ENCODE measurements at regions not wholly inside any gene's neighbourhood (a gene's known extent, or its start where the extent isn't known, plus 50 kb on each side); places are given as distances from the start of the nearest gene placed in this dataset.

GRCh38 chr6:53428886-53429285, 80.1 kb upstream of the ELOVL5 start:
- H4K91ac ChIP-seq (replicated peaks; ENCODE audit: insufficient read length, low read length), result no peak overlapping the region
- H3K23ac ChIP-seq (ENCODE audit: insufficient read length), result no peak overlapping the region
- H3K4ac ChIP-seq (replicated peaks; ENCODE audit: insufficient read length, low read depth, low read length), result no peak overlapping the region
- H3K4me3 ChIP-seq (ENCODE audit: extremely low read depth in 1 of 4, insufficient read depth in 2 of 4, low read depth in 3 of 4, low read length in 4 of 4), result no peak overlapping the region
- ChIA-PET POLR2A (ENCODE audit: partially characterized antibody) (no interaction called here), CTCF (ENCODE audit: partially characterized antibody) (interaction anchor here (0.6 to 2.2 kb wide), 8 partner anchors 8 to 398 kb away, joined by 3 to 8 read pairs (median 4); no protein-coding TSS in a partner anchor)
- no peak overlapping the region for H3K18ac ChIP-seq (ENCODE audit: extremely low read depth, low read length)
- H2BK15ac ChIP-seq (ENCODE audit: low read length), result no peak overlapping the region
- no peak overlapping the region for H3K9ac ChIP-seq (replicated peaks in 1 of 4; ENCODE audit: extremely low read depth in 1 of 4, low read depth in 3 of 4, low read length in 3 of 4)
- H3K4me1 ChIP-seq (replicated peaks in 1 of 4; ENCODE audit: control insufficient read depth in 3 of 4, insufficient read depth in 4 of 4, low read length in 3 of 4), result no peaks in the 10 kb centered on the region
- no peak for DNase-seq (ENCODE audit: low read depth in 1 of 2, low spot score in 2 of 2)
- no peak overlapping the region for H2BK120ac ChIP-seq (replicated peaks; ENCODE audit: low read depth, low read length)
- no peaks in the 10 kb centered on the region for H4K20me1 ChIP-seq (replicated peaks in 1 of 2; ENCODE audit: control insufficient read depth in 1 of 2, insufficient read depth in 2 of 2, low read length in 2 of 2)
- H3K79me2 ChIP-seq (ENCODE audit: control insufficient read depth in 1 of 2, insufficient read depth in 2 of 2, low read length in 2 of 2), result no peaks in the 10 kb centered on the region
- no peak overlapping the region for H2BK20ac ChIP-seq (ENCODE audit: low read length)
- TF ChIP-seq EP300 (IDR thresholded peaks at IDR 0.05; ENCODE audit: borderline replicate concordance in 1 of 2, low read depth in 2 of 2, low read length in 2 of 2) (no peak), SIN3A (conservative IDR thresholded peaks at IDR 0.05 in 1 of 2, IDR thresholded peaks at IDR 0.05 in 1 of 2; ENCODE audit: low read depth in 1 of 2, low read length in 2 of 2) (no peak), NANOG (IDR thresholded peaks at IDR 0.05; ENCODE audit: insufficient read depth, low read depth, low read length, poor library complexity, severe bottlenecking) (no peak), BRCA1 (IDR thresholded peaks at IDR 0.05; ENCODE audit: low read depth, low read length) (no peak), USF2 (IDR thresholded peaks at IDR 0.05; ENCODE audit: low read length) (no peak), MAFK (IDR thresholded peaks at IDR 0.05; ENCODE audit: low read depth, low read length) (no peak), POLR2A (IDR thresholded peaks at IDR 0.05; ENCODE audit: control extremely low read depth in 1 of 2, low read depth in 2 of 2, low read length in 2 of 2) (no peak)
- no peaks in the 10 kb centered on the region for H3K9me3 ChIP-seq (ENCODE audit: insufficient read depth in 2 of 2, low read depth in 1 of 2, low read length in 1 of 2)
- no peak overlapping the region for H2AK5ac ChIP-seq (ENCODE audit: low read depth, low read length)
- no peak overlapping the region for H3K14ac ChIP-seq (ENCODE audit: insufficient read length)
- no peaks in the 10 kb centered on the region for H3K23me2 ChIP-seq (ENCODE audit: low read depth, low read length)
- 80% methylated on average over 1 of the region's 1 CpG; no CpG with 5 or more reads in 1 of the 2 experiments for WGBS, 2 experiments (ENCODE audit: extremely low coverage in 1 of 2, insufficient coverage in 1 of 2, insufficient read length in 1 of 2, insufficient replicate concordance in 2 of 2, low coverage in 1 of 2, low lambda C conversion rate in 2 of 2, missing lambda C conversion rate in 1 of 2)
- no peak overlapping the region for H3K56ac ChIP-seq (replicated peaks; ENCODE audit: insufficient read length, low read depth, low read length)
- H3K4me2 ChIP-seq (ENCODE audit: insufficient read depth in 1 of 2, low read depth in 2 of 2, low read length in 2 of 2), result no peak overlapping the region
- no peak overlapping the region for H2BK5ac ChIP-seq (ENCODE audit: low read depth, low read length)
- H2BK12ac ChIP-seq (ENCODE audit: low read depth, low read length), result no peak overlapping the region
- no peak overlapping the region for H3K27ac ChIP-seq (ENCODE audit: low read depth, low read length)
- H2AFZ ChIP-seq (ENCODE audit: low read length), result no peak overlapping the region
- H4K8ac ChIP-seq (ENCODE audit: extremely low read depth, insufficient read depth, low read length), result no peak overlapping the region
- no peak overlapping the region for H4K5ac ChIP-seq (ENCODE audit: insufficient read length, low read depth, low read length)
- H3K36me3 ChIP-seq (ENCODE audit: control insufficient read depth in 2 of 4, insufficient read depth in 4 of 4, low read length in 3 of 4), result no peaks in the 10 kb centered on the region
- no peaks in the 10 kb centered on the region for H3K27me3 ChIP-seq (replicated peaks in 1 of 4; ENCODE audit: control insufficient read depth in 3 of 4, extremely low read depth in 1 of 4, insufficient read depth in 3 of 4, low read length in 3 of 4)
- FAIRE-seq, result no peak
- H3K79me1 ChIP-seq (ENCODE audit: low read depth, low read length), result no peaks in the 10 kb centered on the region

Data from H1 (cell line).